Activated naive CD4-positive, alpha-beta T cell treated with anti-CD3 and anti-CD28 coated beads, Interleukin-2, amount 50 U/mL, for 72 hours (primary cell): ENCODE measurements at regions not wholly inside any gene's neighbourhood (a gene's known extent, or its start where the extent isn't known, plus 50 kb on each side); places are given as distances from the start of the nearest gene placed in this dataset.
A peak's percentile ranks its signal among the peaks of the same experiment; 100 is the strongest.
"Not testable (repeated sequence)": the region's sequence is repeated elsewhere in the genome, so short reads cannot be mapped to it uniquely, and the experiment has no call there.

Source experiments
- ATAC-seq, 2 donors: fragments of 150-1000 bp; cut with Tn5 transposase; 2 replicates each; pipeline ENCODE4 v1.10.0; 2021; ENCODE audit warnings: mild to moderate bottlenecking in 2 of 2, moderate library complexity in 2 of 2
- DNase-seq, 2 donors: peaks; one replicate each; pipeline ENCODE4 v3.0.0; 2021 to 2022; ENCODE audit warnings: low spot score in 2 of 2
- H3K27ac Mint-ChIP-seq, 2 donors: one replicate each; pipeline ENCODE4 v1.8.0; 2022; ENCODE audit warnings: mild to moderate bottlenecking in 2 of 2, mixed read lengths in 2 of 2
- H3K36me3 Mint-ChIP-seq, 2 donors: one replicate each; pipeline ENCODE4 v1.8.0; 2022; ENCODE audit warnings: mixed read lengths in 2 of 2
- H3K9me3 Mint-ChIP-seq, 2 donors: one replicate each; pipeline ENCODE4 v1.8.0; 2022; ENCODE audit warnings: mixed read lengths in 2 of 2

DNA sequence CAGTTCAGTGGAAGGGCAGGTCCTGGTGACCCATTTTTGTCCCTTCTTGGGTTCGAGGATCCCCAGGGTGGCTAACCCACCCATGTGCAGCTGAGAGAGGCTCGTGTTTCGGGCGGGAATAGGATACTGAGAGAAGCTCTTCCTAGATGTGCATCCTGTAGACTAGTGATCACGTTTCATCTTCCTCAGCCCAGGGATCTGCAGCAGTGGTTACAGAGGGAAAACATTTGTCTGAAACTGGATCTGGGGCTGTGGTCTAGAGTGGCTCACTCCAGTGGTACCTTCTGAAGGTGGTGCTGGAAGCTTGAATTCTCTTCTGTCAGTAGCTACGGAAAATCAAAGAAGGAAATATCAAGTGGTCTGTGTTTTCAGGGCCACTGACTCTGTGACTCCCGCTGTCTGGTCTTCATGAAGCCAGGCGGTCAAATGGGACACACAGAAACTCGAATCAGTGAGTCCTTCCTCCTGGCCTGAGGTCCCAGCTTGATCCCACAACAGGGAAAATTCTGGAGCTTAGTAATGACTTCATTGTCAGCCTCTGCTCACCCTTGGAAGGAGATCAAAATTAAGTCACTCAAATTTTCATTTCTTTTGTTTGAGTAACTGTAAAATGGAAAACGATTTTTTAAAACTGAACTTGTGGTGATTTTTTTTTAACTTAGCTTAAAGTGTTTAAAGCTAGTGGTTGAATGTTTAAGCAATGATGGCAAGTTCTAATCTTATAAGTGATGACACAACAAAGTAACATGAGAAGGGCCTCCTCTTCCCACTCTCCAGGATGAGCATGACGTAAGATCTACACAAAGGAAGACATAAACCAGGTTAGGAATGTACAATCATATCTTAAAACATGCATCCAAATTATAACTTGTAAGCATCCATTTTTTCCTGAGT lies 469.3 kb upstream of the KLF6 start:
- H3K36me3 Mint-ChIP-seq, result peaks cover 0 to 7% of the 10 kb centered on the region in 2 donors
- peaks cover 5 to 16% of the 10 kb centered on the region in 2 donors for H3K9me3 Mint-ChIP-seq
- ATAC-seq, result no peak
- DNase-seq, result no peak
- no peak overlapping the region for H3K27ac Mint-ChIP-seq

DNA sequence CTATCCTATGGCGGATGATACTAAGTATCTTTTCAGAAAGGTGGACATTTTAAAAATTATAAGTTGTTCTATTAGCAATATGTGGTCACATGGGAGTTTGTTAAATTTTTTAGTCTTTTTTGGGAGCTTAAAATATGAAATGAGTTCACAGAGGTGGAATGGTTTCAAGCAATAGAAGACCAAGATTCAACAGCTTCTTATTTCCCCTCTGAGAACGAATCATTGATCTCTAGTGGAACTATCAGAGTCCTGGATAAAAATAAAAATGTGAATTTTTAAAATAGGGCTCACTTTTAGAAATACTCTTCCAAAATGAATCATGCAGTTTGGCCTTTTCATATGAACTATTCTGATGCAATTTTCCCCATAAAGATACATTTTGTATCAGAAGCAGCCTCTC lies 467.7 kb upstream of the KLF6 start:
- H3K9me3 Mint-ChIP-seq, result peaks cover 5 to 16% of the 10 kb centered on the region in 2 donors
- H3K27ac Mint-ChIP-seq, result no peak overlapping the region
- ATAC-seq (no peak), DNase-seq (no peak)
- peaks cover 0 to 7% of the 10 kb centered on the region in 2 donors for H3K36me3 Mint-ChIP-seq

DNA sequence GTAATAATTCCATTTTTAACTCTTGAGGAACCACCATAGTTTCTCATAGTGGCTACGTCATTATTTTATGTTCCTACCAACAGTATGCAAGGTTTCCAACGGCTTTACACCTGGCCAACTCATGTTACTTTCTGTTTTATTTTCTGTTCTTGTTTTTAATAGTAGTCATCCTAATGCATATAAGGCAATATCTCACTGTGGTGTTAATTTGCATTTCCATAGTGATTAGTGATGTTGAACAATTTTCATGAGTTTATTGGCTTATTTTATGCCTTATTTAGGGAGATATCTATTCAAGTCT lies 465.5 kb upstream of the KLF6 start:
- peaks cover 0 to 7% of the 10 kb centered on the region in 2 donors for H3K36me3 Mint-ChIP-seq
- ATAC-seq (peak in 1 of 2 donors; percentile 41), DNase-seq (no peak)
- H3K9me3 Mint-ChIP-seq, result peaks cover 6 to 17% of the 10 kb centered on the region in 2 donors
- H3K27ac Mint-ChIP-seq, result no peak overlapping the region

DNA sequence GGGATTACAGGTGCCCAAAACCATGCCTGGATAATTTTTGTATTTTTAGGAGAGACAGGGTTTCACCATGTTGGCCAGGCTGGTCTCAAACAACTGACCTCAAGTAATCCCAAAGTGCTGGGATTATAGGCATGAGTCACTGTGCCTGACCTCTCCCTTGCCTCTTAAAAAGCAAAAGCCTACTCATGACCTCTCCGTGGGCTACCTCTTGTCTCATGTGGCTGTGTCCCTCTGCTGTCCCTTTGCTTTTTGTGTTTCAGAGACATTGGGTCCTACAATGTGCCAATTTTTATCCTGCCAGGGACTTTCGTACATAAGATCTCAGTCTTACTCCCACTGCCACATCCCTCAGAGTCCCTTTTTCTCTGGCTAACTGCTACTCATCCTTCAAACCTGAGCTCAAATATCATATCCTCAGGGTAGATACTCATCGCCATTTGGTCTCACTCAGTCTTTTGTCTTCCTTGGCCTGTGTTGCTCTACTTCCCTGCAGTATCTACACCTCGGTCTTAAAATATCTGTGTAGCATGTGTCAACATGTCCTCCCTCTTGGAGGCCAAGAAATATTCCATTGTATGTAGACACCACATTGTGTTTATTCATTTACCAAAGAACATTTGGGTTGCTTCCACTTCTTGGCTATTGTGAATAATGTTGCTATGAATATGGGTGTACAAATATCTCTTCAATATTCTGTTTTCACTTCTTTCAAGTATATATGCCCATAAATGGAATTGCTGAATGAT lies 465.0 kb upstream of the KLF6 start:
- ATAC-seq (no peak), DNase-seq (no peak)
- Mint-ChIP-seq H3K36me3 (peaks cover 0 to 7% of the 10 kb centered on the region in 2 donors), H3K9me3 (peaks cover 8 to 16% of the 10 kb centered on the region in 2 donors), H3K27ac (peak overlapping the region in 1 of 2 donors; percentile 34)

DNA sequence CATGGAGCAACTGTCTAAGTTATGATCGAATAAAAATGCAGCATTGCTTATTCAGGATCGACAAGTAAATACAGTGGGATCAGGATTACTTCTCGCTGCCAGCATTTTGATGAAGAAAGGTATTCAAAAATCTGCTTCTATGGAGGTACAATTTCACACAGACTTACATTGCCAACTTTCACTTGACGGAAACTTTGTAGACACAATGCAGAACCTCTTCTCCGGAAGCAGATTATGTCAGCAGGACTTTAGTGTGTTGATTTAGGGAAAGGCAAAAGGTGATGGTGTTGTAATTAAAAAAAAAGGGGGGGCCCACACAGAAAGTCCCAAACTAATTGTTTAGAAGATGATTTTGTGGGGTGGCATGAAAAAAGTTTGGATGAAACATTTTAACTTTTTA lies 462.4 kb upstream of the KLF6 start:
- Mint-ChIP-seq H3K36me3 (peaks cover 0 to 7% of the 10 kb centered on the region in 2 donors), H3K9me3 (peaks cover 8 to 16% of the 10 kb centered on the region in 2 donors), H3K27ac (peak overlapping the region; percentile 1 to 50)
- ATAC-seq (no peak), DNase-seq (no peak)

DNA sequence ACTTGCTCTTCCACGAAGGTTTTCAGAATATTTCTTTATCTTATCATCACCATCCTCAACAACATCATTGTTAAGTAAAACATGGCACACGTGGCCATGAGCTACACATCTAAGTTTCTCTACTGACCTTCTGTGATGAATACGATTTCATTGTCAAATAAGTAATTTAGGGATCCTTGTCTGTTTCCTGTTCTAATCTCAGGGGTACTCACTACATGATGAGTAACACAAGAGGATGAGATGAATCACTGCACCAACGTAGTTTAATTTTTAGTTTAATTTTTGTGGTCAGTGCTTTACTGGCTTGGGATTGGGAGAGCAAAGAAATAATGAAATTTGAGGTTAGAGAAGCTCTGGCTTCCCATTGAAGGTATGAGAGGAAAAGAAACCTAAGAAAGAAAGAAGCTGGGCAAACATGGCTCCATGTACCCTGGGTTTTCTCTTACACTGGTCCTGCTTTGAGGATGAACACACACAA lies 461.9 kb upstream of the KLF6 start:
- H3K27ac Mint-ChIP-seq, result peak overlapping the region; percentile 1 to 50
- ATAC-seq, result peak; percentile 74 to 77
- peaks cover 0 to 7% of the 10 kb centered on the region in 2 donors for H3K36me3 Mint-ChIP-seq
- peak in 1 of 2 donors; percentile 6 for DNase-seq
- peaks cover 8 to 16% of the 10 kb centered on the region in 2 donors for H3K9me3 Mint-ChIP-seq

GRCh38 chr10:4243651-4244050 lies 458.6 kb upstream of the KLF6 start:
- peaks cover 3 to 8% of the 10 kb centered on the region in 2 donors for H3K9me3 Mint-ChIP-seq
- peak in 1 of 2 donors; percentile 16 for DNase-seq
- no peaks in the 10 kb centered on the region for H3K36me3 Mint-ChIP-seq
- H3K27ac Mint-ChIP-seq, result no peak overlapping the region
- ATAC-seq, result peak; percentile 86 to 89

DNA sequence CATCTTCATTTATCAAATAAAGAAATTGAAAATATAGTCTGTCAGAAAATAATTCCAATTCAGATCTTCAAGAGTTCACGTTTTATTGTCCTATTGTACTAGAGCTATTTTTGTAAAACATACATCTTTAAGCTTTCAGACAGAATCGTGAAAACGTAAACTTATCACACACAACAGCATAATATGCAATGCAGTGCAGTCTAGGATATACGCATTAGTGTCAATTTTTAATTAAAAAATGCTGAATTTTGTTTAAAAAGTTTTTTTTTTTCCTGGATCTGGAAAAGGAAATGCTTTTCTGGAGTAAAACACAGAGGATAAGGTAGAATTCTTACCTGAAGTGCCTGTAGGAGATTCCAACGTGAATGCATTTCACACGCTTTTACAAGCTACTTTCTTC lies 458.2 kb upstream of the KLF6 start:
- DNase-seq (no peak), ATAC-seq (no peak)
- no peaks in the 10 kb centered on the region for H3K36me3 Mint-ChIP-seq
- H3K9me3 Mint-ChIP-seq, result peaks cover 3 to 8% of the 10 kb centered on the region in 2 donors
- no peak overlapping the region for H3K27ac Mint-ChIP-seq

DNA sequence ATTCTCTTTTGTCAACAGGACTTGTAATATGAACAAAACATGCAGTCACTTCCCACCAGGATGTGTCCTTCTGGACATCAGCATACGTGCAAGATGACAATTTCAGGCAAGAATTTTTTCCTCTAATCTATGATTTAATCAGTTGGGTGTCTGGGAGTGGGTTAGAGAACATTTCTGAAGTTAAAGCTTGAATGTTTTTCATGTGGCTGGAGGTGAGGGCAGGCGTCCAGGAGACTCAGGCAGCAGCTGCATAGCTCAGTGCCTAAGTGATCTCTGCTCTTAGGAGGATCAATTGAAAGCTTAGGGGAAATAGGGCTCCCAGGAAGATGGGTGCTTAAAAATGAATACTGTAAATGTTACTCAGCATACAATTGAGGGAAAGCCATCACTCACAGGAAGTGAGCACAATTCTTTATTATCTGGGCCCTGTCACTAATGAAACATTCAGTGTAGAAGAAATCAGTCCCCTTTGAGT lies 457.6 kb upstream of the KLF6 start:
- DNase-seq, result no peak
- Mint-ChIP-seq H3K36me3 (no peaks in the 10 kb centered on the region), H3K27ac (peak overlapping the region in 1 of 2 donors; percentile 26), H3K9me3 (peaks cover 3 to 8% of the 10 kb centered on the region in 2 donors)
- no peak for ATAC-seq

DNA sequence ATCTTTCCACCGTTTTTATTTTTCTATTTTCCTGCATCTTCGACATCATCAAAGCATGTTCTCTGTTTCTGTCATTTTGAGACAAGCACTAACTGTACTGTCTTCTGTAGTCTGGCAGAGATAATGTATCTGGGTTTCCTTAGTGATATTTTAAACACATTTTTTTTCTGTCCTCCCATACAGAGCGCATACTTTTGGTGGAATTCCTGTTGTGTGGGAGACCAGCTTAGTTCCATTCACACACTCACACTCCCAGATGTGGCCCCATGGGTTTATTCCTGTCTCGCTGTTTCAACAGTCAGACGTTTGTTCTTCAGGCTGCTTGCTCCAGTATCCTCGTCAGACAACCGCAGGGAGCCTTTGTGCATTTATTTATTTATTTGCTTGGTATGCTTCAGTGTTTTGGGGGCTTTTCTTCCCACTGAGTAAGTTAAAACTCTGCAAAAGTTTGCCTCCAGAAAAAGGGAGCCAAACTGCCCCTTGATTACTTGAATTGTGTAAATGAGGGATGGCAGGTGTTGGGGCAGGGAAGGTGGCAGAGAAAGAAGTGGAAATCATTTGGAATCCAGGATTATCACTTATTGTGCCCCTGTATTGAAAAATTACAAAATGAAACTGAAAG lies 456.8 kb upstream of the KLF6 start:
- Mint-ChIP-seq H3K36me3 (peaks cover 0 to 4% of the 10 kb centered on the region in 2 donors), H3K9me3 (peaks cover 3 to 13% of the 10 kb centered on the region in 2 donors), H3K27ac (no peak overlapping the region)
- ATAC-seq (no peak), DNase-seq (no peak)

GRCh38 chr10:4240608-4241197 lies 455.7 kb upstream of the KLF6 start:
- Mint-ChIP-seq H3K36me3 (peaks cover 0 to 6% of the 10 kb centered on the region in 2 donors), H3K27ac (no peak overlapping the region), H3K9me3 (peaks cover 3 to 11% of the 10 kb centered on the region in 2 donors)
- DNase-seq (no peak), ATAC-seq (no peak)

GRCh38 chr10:4239186-4239585 lies 454.2 kb upstream of the KLF6 start:
- no peak for DNase-seq
- peaks cover 0 to 6% of the 10 kb centered on the region in 2 donors for H3K36me3 Mint-ChIP-seq

GRCh38 chr10:4236905-4237304 lies 451.9 kb upstream of the KLF6 start:
- not testable (repeated sequence) for H3K36me3 Mint-ChIP-seq, DNase-seq, ATAC-seq, H3K9me3 Mint-ChIP-seq, H3K27ac Mint-ChIP-seq

More at GRCh38 chr10:4239186-4239585, 454.2 kb upstream of the KLF6 start:
- Mint-ChIP-seq H3K27ac (no peak overlapping the region), H3K9me3 (peaks cover 0 to 6% of the 10 kb centered on the region in 2 donors)
- no peak for ATAC-seq

GRCh38 chr10:4234661-4235060 lies 449.7 kb upstream of the KLF6 start:
- Mint-ChIP-seq H3K27ac (no peak overlapping the region), H3K9me3 (peaks cover 0 to 6% of the 10 kb centered on the region in 2 donors), H3K36me3 (peaks cover 0 to 6% of the 10 kb centered on the region in 2 donors)
- peak in 1 of 2 donors; percentile 33 for ATAC-seq
- no peak for DNase-seq

DNA sequence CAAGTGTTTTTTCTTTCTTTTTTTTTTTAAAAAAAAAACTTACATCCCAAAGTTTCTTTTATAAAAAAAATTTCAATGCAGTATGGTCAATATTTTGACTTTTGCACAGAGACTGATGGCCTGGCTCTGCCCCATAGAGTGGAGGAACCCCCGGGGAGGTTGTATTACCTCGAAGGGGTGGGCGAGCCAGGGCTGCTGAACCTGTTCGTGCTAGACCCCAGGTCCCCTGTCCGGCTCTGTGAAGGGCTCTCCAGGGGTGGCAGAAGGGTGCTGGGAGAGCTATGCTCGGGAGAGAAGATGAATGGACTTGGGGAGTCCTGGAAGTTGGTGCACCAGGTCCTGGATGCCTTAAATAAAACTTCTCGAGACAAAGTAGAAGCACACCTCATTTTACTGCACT lies 446.4 kb upstream of the KLF6 start:
- DNase-seq (no peak), ATAC-seq (no peak)
- no peak overlapping the region for H3K27ac Mint-ChIP-seq
- H3K9me3 Mint-ChIP-seq, result no peaks in the 10 kb centered on the region
- H3K36me3 Mint-ChIP-seq, result no peaks in the 10 kb centered on the region

DNA sequence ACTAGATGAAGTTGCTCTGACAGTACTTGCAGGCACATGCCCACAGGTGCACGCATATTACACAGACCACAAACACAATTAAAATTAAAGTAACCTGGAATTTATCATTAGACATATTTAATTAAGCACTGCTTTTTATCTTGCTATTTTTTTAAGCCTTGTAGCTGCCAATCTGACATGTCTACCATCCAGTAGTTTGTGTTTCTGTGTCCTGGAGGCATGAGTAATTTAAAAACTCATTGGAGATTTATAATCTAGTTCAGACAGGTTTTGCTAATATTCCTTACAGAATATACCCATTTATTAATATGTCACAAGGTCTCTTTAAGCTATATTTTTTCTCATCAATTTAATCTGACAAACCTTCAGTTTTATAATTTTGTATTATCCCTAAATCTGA lies 445.0 kb upstream of the KLF6 start:
- no peak for ATAC-seq
- no peak for DNase-seq
- Mint-ChIP-seq H3K9me3 (no peaks in the 10 kb centered on the region), H3K36me3 (no peaks in the 10 kb centered on the region), H3K27ac (no peak overlapping the region)
